ENCODE measurements at regions not wholly inside any gene's neighbourhood (a gene's known extent, or its start where the extent isn't known, plus 50 kb on each side); places are given as distances from the start of the nearest gene placed in this dataset.

GRCh38 chr12:105864316-105864715 is 274.4 kb downstream of the NUAK1 start:
- Mint-ChIP-seq H3K9me3 (peaks cover 2 to 16% (median 6%) of the 10 kb centered on the region in 7 donors), H3K4me3 (no peak overlapping the region), H3K36me3 (no peaks in the 10 kb centered on the region), H3K4me1 (no peaks in the 10 kb centered on the region), H3K27me3 (ENCODE audit: low read depth in 3 of 3) (peaks cover 2 to 8% (median 5%) of the 10 kb centered on the region in 3 donors), H3K27ac (no peak overlapping the region)
- H3K27ac ChIP-seq (ENCODE audit: low read depth in 1 of 2, low read length in 2 of 2), result no peak overlapping the region
- WGBS (ENCODE audit: insufficient coverage), result 83% methylated on average over 3 of the region's 4 CpGs
- H3K4me3 ChIP-seq (replicated peaks in 1 of 3; ENCODE audit: low read depth in 2 of 3, low read length in 3 of 3), result no peak overlapping the region
- no peaks in the 10 kb centered on the region for H3K9me3 ChIP-seq (replicated peaks in 1 of 2; ENCODE audit: control insufficient read depth in 1 of 2, insufficient read depth in 1 of 2, low read length in 2 of 2)
- no peak overlapping the region for H2AFZ ChIP-seq (ENCODE audit: insufficient read depth, low read depth, low read length, poor library complexity, severe bottlenecking)
- no peak overlapping the region for H3K4me2 ChIP-seq (replicated peaks; ENCODE audit: extremely low read depth, low read length, poor library complexity, severe bottlenecking)
- no peaks in the 10 kb centered on the region for H3K27me3 ChIP-seq (ENCODE audit: control insufficient read depth in 2 of 2, insufficient read depth in 2 of 2, low read length in 2 of 2)
- intact Hi-C loops (cut with micrococcal nuclease), result no loop called here
- no peak for TF ChIP-seq CTCF (IDR thresholded peaks at IDR 0.05)
- H3K9ac ChIP-seq (ENCODE audit: insufficient read depth, low read length, poor library complexity, severe bottlenecking), result no peak overlapping the region
- H3K79me2 ChIP-seq (ENCODE audit: insufficient read depth, low read length), result no peaks in the 10 kb centered on the region
- no peaks in the 10 kb centered on the region for H3K4me1 ChIP-seq (ENCODE audit: control insufficient read depth in 1 of 2, insufficient read depth in 2 of 2, low read length in 2 of 2)
- no peaks in the 10 kb centered on the region for H4K20me1 ChIP-seq (ENCODE audit: insufficient read depth, low read length)
- DNase-seq, result no peak
- no peaks in the 10 kb centered on the region for H3K36me3 ChIP-seq (replicated peaks in 1 of 2; ENCODE audit: control insufficient read depth in 1 of 2, insufficient read depth in 2 of 2, low read length in 2 of 2)

GRCh38 chr12:105864901-105865300 is 273.9 kb downstream of the NUAK1 start:
- Histone ChIP-seq H3K9me3 (replicated peaks in 1 of 2; ENCODE audit: control insufficient read depth in 1 of 2, insufficient read depth in 1 of 2, low read length in 2 of 2) (peaks cover 0 to 3% of the 10 kb centered on the region in 2 donors), H3K27me3 (ENCODE audit: control insufficient read depth in 2 of 2, insufficient read depth in 2 of 2, low read length in 2 of 2) (no peaks in the 10 kb centered on the region), H3K36me3 (replicated peaks in 1 of 2; ENCODE audit: control insufficient read depth in 1 of 2, insufficient read depth in 2 of 2, low read length in 2 of 2) (no peaks in the 10 kb centered on the region), H3K4me2 (replicated peaks; ENCODE audit: extremely low read depth, low read length, poor library complexity, severe bottlenecking) (no peak overlapping the region), H2AFZ (ENCODE audit: insufficient read depth, low read depth, low read length, poor library complexity, severe bottlenecking) (no peak overlapping the region), H4K20me1 (ENCODE audit: insufficient read depth, low read length) (no peaks in the 10 kb centered on the region), H3K4me3 (replicated peaks in 1 of 3; ENCODE audit: low read depth in 2 of 3, low read length in 3 of 3) (no peak overlapping the region), H3K4me1 (ENCODE audit: control insufficient read depth in 1 of 2, insufficient read depth in 2 of 2, low read length in 2 of 2) (no peaks in the 10 kb centered on the region), H3K9ac (ENCODE audit: insufficient read depth, low read length, poor library complexity, severe bottlenecking) (no peak overlapping the region), H3K27ac (ENCODE audit: low read depth in 1 of 2, low read length in 2 of 2) (no peak overlapping the region), H3K79me2 (ENCODE audit: insufficient read depth, low read length) (no peaks in the 10 kb centered on the region)
- Mint-ChIP-seq H3K27ac (no peak overlapping the region), H3K4me3 (no peak overlapping the region), H3K27me3 (ENCODE audit: low read depth in 3 of 3) (peaks cover 2 to 8% (median 5%) of the 10 kb centered on the region in 3 donors), H3K36me3 (no peaks in the 10 kb centered on the region), H3K9me3 (peaks cover 2 to 19% (median 6%) of the 10 kb centered on the region in 7 donors), H3K4me1 (no peaks in the 10 kb centered on the region)
- no peak for DNase-seq
- TF ChIP-seq CTCF (IDR thresholded peaks at IDR 0.05), result no peak
- intact Hi-C loops (cut with micrococcal nuclease), result no loop called here
- 100% methylated on average over 1 of the region's 2 CpGs for WGBS (ENCODE audit: insufficient coverage)
